RWPE1 (cell line): ENCODE measurements at regions not wholly inside any gene's neighbourhood (a gene's known extent, or its start where the extent isn't known, plus 50 kb on each side); places are given as distances from the start of the nearest gene placed in this dataset.

Experiments
- CTCF ChIA-PET: fragments of 350-600 bp; sonication (Branson Sonifier 250); formaldehyde crosslinking; extraction: SDS; loops from one replicate; lab custom pipeline; 2021; lab: Yijun Ruan, JAX
- POLR2A ChIA-PET: fragments of 400-600 bp; formaldehyde crosslinking; extraction: SDS; loops from one replicate; lab custom pipeline; 2020; ENCODE audit warnings: antibody characterized with exemption; ENCODE audit not compliant: low non-redundant PET; lab: Yijun Ruan, JAX
- DNase-seq: peaks from one replicate; pipeline ENCODE4 v3.0.0; 2012; ENCODE audit warnings: low spot score
- H3K27ac ChIP-seq: fragments of 450-650 bp; 2 replicates; pipeline ENCODE4 v1.5.1; 2017
- CTCF ChIP-seq: fragments of 450-650 bp; conservative IDR thresholded peaks from 2 replicates; pipeline ENCODE4 v1.5.1; 2017; ENCODE audit warnings: low read depth, mild to moderate bottlenecking

DNA sequence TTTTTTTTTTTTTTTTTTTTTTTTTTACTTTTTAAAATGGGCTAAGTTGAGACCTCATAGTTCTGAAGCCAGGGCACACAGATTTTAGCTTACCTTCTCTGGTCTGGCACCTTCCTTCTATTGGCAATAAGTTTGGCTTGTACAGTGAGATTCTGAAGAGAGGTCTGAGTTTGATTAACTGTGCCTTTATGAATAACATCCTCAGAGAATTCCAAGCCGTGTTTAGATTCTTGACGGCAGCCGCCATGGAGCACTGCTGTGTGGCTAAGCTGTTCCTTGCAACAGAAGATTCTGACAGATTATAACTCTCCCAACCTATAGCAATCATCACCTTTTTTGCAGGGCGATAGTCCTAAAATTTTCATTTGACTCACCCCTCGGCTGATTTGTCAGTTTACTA is 354.9 kb upstream of the FAR2 start:
- CTCF ChIA-PET: interaction anchor here (0.6 kb wide), 1 partner anchor 1592 kb away, joined by 6 read pairs; no protein-coding TSS in a partner anchor
- no peak overlapping the region for H3K27ac ChIP-seq
- TF ChIP-seq CTCF: no peak
- DNase-seq: no peak
- POLR2A ChIA-PET: no interaction called here

DNA sequence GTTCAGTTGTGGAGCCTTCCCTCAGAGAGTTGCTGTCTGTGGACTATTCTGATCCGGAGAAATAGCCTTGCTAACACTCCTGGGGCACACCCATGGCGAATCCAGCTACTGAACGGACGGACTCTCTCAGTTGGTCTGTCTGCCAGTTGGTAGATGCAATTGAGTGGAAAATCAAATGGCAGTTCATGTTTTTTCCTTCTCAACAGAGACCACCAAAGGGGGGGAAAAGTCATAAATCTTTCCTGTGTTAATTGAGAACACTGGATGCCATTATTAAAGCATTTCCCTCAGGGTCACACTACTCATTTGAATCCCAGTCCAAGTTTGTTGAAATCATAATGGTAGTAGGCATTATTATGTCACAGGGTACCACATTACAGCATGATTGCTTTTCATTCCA is 354.3 kb upstream of the FAR2 start:
- no peak overlapping the region for H3K27ac ChIP-seq
- POLR2A ChIA-PET: no interaction called here
- no peak for DNase-seq
- CTCF ChIA-PET: no interaction called here
- TF ChIP-seq CTCF: no peak

DNA sequence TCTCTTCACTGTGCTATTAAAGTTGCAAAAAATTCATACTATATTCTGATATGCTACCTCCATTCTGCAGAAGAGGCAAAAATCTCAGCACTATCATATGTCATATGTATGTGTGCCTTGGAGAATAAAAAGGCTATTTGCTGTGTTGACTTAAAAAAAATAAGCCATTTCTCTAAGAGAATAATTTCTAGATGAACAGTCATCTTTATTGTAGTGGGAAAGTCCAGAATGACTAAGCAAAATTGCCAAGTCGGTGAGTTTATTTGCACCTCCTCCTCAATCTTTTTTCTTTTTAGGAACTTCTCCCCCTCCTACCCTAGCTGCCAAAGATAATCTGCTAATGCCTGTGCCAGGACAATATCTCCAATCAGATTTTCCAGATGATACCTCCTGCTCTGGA is 353.8 kb upstream of the FAR2 start:
- ChIA-PET POLR2A (no interaction called here), CTCF (no interaction called here)
- no peak for DNase-seq

GRCh38 chr12:28799348-28799747 is 349.7 kb upstream of the FAR2 start:
- H3K27ac ChIP-seq: no peak overlapping the region
- CTCF ChIA-PET: interaction anchor here (0.6 kb wide), 1 partner anchor 23 kb away, joined by 4 read pairs; no protein-coding TSS in a partner anchor
- POLR2A ChIA-PET: no interaction called here
- no peak for TF ChIP-seq CTCF
- DNase-seq: no peak

More for the DNA sequence above, 353.8 kb upstream of the FAR2 start:
- H3K27ac ChIP-seq: no peak overlapping the region
- TF ChIP-seq CTCF: no peak

- ChIA-PET CTCF (no interaction called here), POLR2A (no interaction called here)
- TF ChIP-seq CTCF: no peak
- no peak overlapping the region for H3K27ac ChIP-seq
- no peak for DNase-seq
These were observed 348.9 kb upstream of the FAR2 start for GRCh38 chr12:28800129-28800528.

DNA sequence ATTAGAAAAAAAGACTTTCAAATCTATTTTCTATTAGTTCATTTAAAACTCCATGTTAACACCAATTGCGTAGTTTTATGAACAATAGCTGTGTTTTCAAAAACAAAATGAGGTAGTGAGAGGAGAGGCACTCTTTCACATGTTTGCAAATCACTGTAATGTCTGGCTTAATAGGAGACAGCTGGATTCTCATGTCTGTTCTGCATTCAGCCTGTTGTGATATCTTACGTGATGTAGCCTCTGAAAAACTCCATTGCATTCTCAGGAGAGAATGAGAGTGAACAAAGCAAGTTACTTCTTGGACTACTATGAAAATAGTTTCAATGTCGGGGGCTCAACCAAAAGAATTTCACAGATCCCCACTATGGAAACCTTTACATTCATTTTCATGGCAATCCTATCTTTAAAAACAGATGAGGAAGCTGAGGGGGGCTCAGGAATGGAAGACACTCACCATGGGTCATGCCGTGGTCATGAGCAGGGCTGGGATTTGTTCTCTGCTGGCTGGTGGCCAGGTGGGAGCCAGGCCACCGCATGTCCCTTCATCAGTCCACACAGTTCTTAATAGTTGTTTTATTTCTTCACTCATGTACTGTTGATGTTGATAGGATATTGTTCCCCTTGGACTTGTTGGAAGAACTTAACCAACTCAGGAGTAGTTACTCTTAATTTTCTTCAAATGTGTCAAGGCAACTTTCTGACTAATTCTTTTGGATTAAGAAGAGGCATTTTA is 346.2 kb upstream of the FAR2 start:
- POLR2A ChIA-PET: no interaction called here
- DNase-seq: no peak
- H3K27ac ChIP-seq: no peak overlapping the region
- CTCF ChIA-PET: interaction anchor here (0.6 kb wide), 1 partner anchor 1150 kb away, joined by 3 read pairs; no protein-coding TSS in a partner anchor
- no peak for TF ChIP-seq CTCF
